Endodermal cell (in vitro differentiated cells): ENCODE measurements at regions not wholly inside any gene's neighbourhood (a gene's known extent, or its start where the extent isn't known, plus 50 kb on each side); places are given as distances from the start of the nearest gene placed in this dataset.

Experiments
- DNase-seq: peaks from one replicate; pipeline ENCODE4 v3.0.0-alpha.2; 2017
- H3K27ac ChIP-seq: 2 replicates; pipeline ENCODE4 v1.5.1; 2013; ENCODE audit warnings: mild to moderate bottlenecking, low read depth, low read length, moderate library complexity
- H3K27me3 ChIP-seq: 2 replicates; pipeline ENCODE4 v1.6.1; 2013; ENCODE audit warnings: mild to moderate bottlenecking, low read length, moderate library complexity; ENCODE audit not compliant: insufficient read depth, control insufficient read depth, poor library complexity, severe bottlenecking
- H3K36me3 ChIP-seq: 2 replicates; pipeline ENCODE4 v1.7.0; 2013; ENCODE audit warnings: mild to moderate bottlenecking, low read length, moderate library complexity; ENCODE audit not compliant: control insufficient read depth, insufficient read depth
- H3K4me1 ChIP-seq: one replicate; pipeline ENCODE4 v1.7.0; 2013; ENCODE audit warnings: low read length; ENCODE audit not compliant: control insufficient read depth, insufficient read depth
- H3K4me3 ChIP-seq: 2 replicates; pipeline ENCODE4 v1.5.1; 2013; ENCODE audit warnings: mild to moderate bottlenecking, low read length, moderate library complexity
- H3K9ac ChIP-seq: 2 replicates; pipeline ENCODE4 v1.6.1; 2013; ENCODE audit warnings: mild to moderate bottlenecking, low read length, moderate library complexity; ENCODE audit not compliant: poor library complexity, severe bottlenecking; ENCODE audit errors: extremely low read depth
- H3K9me3 ChIP-seq: 2 replicates; pipeline ENCODE4 v1.6.1; 2013; ENCODE audit warnings: mild to moderate bottlenecking, low read length, moderate library complexity; ENCODE audit not compliant: control insufficient read depth
- H3K27ac Mint-ChIP-seq: 2 replicates; pipeline ENCODE4 v1.8.0; 2020; ENCODE audit warnings: mixed read lengths
- H3K27me3 Mint-ChIP-seq: 2 replicates; pipeline ENCODE4 v1.8.0; 2021; ENCODE audit warnings: mild to moderate bottlenecking, mixed read lengths; ENCODE audit not compliant: insufficient read depth
- H3K36me3 Mint-ChIP-seq: 2 replicates; pipeline ENCODE4 v1.8.0; 2020; ENCODE audit warnings: low read depth, mixed read lengths
- H3K4me1 Mint-ChIP-seq: 2 replicates; pipeline ENCODE4 v1.8.0; 2020; ENCODE audit warnings: mixed read lengths
- H3K4me3 Mint-ChIP-seq: 2 replicates; pipeline ENCODE4 v1.8.0; 2020; ENCODE audit warnings: mild to moderate bottlenecking, moderate library complexity, mixed read lengths
- H3K9me3 Mint-ChIP-seq: 2 replicates; pipeline ENCODE4 v1.8.0; 2020; ENCODE audit warnings: mild to moderate bottlenecking, mixed read lengths
- WGBS, 2 experiments: methylation state at CpG; one replicate each; pipeline versions ENCODE4 v1.1.5 to v1.1.7; 2013; ENCODE audit warnings: missing lambda C conversion rate in 2 of 2, mixed read lengths in 1 of 2; ENCODE audit not compliant: insufficient coverage in 1 of 2, insufficient read length in 1 of 2; 5-methylcytosine and 5-hydroxymethylcytosine counted together
- TF ChIP-seq, protein P1 (sequence below): fragments of 200-600 bp; sonication (generic); conservative IDR thresholded peaks from 2 replicates; pipeline ENCODE4 v1.5.0; 2021; ENCODE audit warnings: antibody characterized with exemption, mild to moderate bottlenecking

DNA sequence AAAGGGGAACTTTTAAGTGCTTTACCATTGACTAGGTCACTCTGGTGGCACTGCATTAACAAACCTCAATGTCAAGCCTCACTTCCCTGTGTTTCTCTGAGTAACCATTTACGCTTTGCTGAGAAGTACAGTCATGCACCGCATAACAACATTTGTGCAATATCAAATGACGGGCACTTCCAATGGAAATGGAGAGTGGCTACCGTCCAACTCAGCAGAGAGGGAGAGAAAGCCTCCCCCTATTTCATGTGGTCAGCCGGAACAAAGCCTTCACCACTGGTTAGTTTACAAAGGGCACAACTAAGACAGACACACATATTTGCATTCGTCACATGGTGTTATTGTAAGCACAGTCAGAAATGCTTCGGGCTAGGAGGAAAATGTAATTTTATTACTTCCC is 117.3 kb downstream of the RASSF10 start:
- DNase-seq, result no peak
- Histone ChIP-seq H3K4me3 (no peak overlapping the region), H3K4me1 (no peaks in the 10 kb centered on the region), H3K9ac (no peak overlapping the region), H3K36me3 (no peaks in the 10 kb centered on the region), H3K27me3 (peaks cover 32% of the 10 kb centered on the region), H3K27ac (no peak overlapping the region), H3K9me3 (peaks cover 18% of the 10 kb centered on the region)
- no peaks in the 10 kb centered on the region for H3K36me3 Mint-ChIP-seq
- WGBS, 2 experiments, result 76 to 87% methylated on average over 4 to 7 of the region's 7 CpGs
- H3K27me3 Mint-ChIP-seq, result peaks cover 67% of the 10 kb centered on the region
- peaks cover 38% of the 10 kb centered on the region for H3K9me3 Mint-ChIP-seq
- H3K4me3 Mint-ChIP-seq, result no peak overlapping the region
- no peak overlapping the region for H3K27ac Mint-ChIP-seq
- TF ChIP-seq, protein P1, sequence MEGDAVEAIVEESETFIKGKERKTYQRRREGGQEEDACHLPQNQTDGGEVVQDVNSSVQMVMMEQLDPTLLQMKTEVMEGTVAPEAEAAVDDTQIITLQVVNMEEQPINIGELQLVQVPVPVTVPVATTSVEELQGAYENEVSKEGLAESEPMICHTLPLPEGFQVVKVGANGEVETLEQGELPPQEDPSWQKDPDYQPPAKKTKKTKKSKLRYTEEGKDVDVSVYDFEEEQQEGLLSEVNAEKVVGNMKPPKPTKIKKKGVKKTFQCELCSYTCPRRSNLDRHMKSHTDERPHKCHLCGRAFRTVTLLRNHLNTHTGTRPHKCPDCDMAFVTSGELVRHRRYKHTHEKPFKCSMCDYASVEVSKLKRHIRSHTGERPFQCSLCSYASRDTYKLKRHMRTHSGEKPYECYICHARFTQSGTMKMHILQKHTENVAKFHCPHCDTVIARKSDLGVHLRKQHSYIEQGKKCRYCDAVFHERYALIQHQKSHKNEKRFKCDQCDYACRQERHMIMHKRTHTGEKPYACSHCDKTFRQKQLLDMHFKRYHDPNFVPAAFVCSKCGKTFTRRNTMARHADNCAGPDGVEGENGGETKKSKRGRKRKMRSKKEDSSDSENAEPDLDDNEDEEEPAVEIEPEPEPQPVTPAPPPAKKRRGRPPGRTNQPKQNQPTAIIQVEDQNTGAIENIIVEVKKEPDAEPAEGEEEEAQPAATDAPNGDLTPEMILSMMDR, result no peak
- no peaks in the 10 kb centered on the region for H3K4me1 Mint-ChIP-seq

DNA sequence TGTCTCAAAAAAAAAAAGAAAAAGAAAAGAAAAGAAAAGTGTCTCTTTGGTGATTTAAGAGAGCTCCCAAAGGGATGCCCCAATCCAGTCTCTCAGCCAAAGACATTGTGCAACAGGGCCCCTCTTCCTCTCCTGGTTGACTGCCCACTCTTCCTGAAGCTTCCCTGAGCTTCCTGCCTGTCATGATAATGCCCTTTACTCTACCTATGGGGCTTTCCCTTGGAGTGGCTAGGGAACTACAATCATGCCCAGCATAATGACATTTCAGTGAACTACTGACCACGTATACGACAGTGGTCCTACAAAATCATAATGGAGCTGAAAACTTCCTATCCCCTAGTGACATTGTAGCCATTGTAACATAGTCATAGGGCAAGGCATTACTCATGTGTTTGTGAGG is 118.0 kb downstream of the RASSF10 start:
- 96% methylated on average over 2 of the region's 2 CpGs; no CpG with 5 or more reads in 1 of the 2 experiments for WGBS, 2 experiments
- no peak for DNase-seq
- peaks cover 74% of the 10 kb centered on the region for H3K27me3 Mint-ChIP-seq
- H3K36me3 ChIP-seq, result no peaks in the 10 kb centered on the region
- no peak overlapping the region for H3K9ac ChIP-seq
- no peak overlapping the region for H3K27ac Mint-ChIP-seq
- peaks cover 22% of the 10 kb centered on the region for H3K9me3 ChIP-seq
- no peaks in the 10 kb centered on the region for H3K4me1 ChIP-seq
- H3K4me1 Mint-ChIP-seq, result no peaks in the 10 kb centered on the region
- H3K4me3 Mint-ChIP-seq, result no peak overlapping the region
- TF ChIP-seq, protein P1, result no peak
- no peak overlapping the region for H3K4me3 ChIP-seq
- peaks cover 37% of the 10 kb centered on the region for H3K27me3 ChIP-seq
- no peak overlapping the region for H3K27ac ChIP-seq
- H3K9me3 Mint-ChIP-seq, result peaks cover 42% of the 10 kb centered on the region
- no peaks in the 10 kb centered on the region for H3K36me3 Mint-ChIP-seq

DNA sequence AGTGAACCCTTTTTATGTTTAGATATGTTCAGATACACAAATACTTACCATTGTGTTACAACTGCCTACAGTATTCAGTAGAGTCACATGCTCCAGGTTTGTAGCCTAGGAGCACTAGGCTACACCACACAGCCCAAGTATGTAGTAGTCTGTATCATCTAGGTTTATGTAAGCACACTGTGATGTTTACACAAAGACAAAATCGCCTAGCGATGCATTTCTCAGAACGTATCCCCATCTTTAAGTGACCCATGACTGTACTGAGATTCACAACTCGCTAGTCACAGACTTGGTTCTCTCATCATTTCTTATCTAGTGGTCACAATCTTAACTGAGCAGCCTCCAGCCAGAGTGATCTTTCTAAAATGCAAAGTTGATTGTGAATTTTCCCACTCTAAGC is 119.2 kb downstream of the RASSF10 start:
- Mint-ChIP-seq H3K4me1 (no peaks in the 10 kb centered on the region), H3K27me3 (peaks cover 82% of the 10 kb centered on the region)
- 92 to 94% methylated on average over 4 of the region's 4 CpGs for WGBS, 2 experiments

More for the DNA sequence above, 119.2 kb downstream of the RASSF10 start:
- Mint-ChIP-seq H3K36me3 (no peaks in the 10 kb centered on the region), H3K4me3 (no peak overlapping the region), H3K27ac (no peak overlapping the region), H3K9me3 (peaks cover 31% of the 10 kb centered on the region)
- no peak overlapping the region for H3K27ac ChIP-seq
- no peaks in the 10 kb centered on the region for H3K4me1 ChIP-seq
- DNase-seq, result no peak
- no peaks in the 10 kb centered on the region for H3K36me3 ChIP-seq
- TF ChIP-seq, protein P1, result no peak
- peaks cover 14% of the 10 kb centered on the region for H3K9me3 ChIP-seq
- no peak overlapping the region for H3K9ac ChIP-seq
- peaks cover 49% of the 10 kb centered on the region for H3K27me3 ChIP-seq
- H3K4me3 ChIP-seq, result no peak overlapping the region
